ENCODE measurements at regions not wholly inside any gene's neighbourhood (a gene's known extent, or its start where the extent isn't known, plus 50 kb on each side); places are given as distances from the start of the nearest gene placed in this dataset.

DNA sequence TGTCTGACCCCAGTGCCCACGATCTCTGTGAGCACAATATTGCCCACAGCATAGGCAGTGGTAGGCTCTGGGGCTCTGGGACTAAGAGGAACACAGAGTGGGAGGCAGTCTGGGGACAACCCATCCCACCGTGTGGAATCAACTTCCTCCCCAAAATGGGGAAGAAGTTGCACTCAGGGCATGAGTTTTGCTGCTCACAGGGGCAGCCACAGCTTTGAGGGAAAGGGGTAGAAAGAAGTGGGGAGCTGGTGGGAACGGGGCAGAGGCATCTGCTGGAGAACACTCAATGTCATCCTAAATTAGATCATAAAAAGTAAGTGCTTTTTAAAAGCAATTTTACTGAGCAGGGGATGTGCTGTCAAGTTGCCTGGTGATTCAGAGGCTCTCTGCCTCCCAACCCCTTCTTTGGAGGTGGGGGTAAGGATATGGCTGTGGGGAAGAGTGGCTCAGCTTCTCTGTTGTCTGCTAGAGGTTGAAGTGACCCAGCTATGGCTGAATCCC lies 233.8 kb upstream of the NCAM1 start:
- no peak overlapping the region for H3K27ac ChIP-seq (ENCODE audit: low read depth, low read length)
- H3K4me2 ChIP-seq (ENCODE audit: low read length) = no peak overlapping the region
- H2BK12ac ChIP-seq (ENCODE audit: low read length) = no peak overlapping the region
- H2BK5ac ChIP-seq (ENCODE audit: low read depth, low read length, poor library complexity) = no peak overlapping the region
- H3K79me2 ChIP-seq (ENCODE audit: control insufficient read depth, insufficient read depth, low read length, poor library complexity) = no peaks in the 10 kb centered on the region
- H3K23ac ChIP-seq (ENCODE audit: low read length) = no peak overlapping the region
- H3K36me3 ChIP-seq (ENCODE audit: control insufficient read depth in 1 of 2, insufficient read depth in 2 of 2, low read length in 2 of 2) = no peaks in the 10 kb centered on the region
- H3K18ac ChIP-seq (ENCODE audit: low read length) = no peak overlapping the region
- H3K79me1 ChIP-seq (ENCODE audit: low read length) = no peaks in the 10 kb centered on the region
- no peak overlapping the region for H2AK5ac ChIP-seq (ENCODE audit: low read length)
- no peak overlapping the region for H4K91ac ChIP-seq (ENCODE audit: low read depth, low read length)
- H3K4me1 ChIP-seq (ENCODE audit: control insufficient read depth in 1 of 2, insufficient read depth in 2 of 2, low read length in 2 of 2) = no peaks in the 10 kb centered on the region
- H4K12ac ChIP-seq (ENCODE audit: low read depth, low read length) = no peak overlapping the region
- no peak overlapping the region for H3K14ac ChIP-seq (ENCODE audit: low read length)
- H2BK120ac ChIP-seq (ENCODE audit: insufficient read depth, low read length, poor library complexity) = no peak overlapping the region
- no peak overlapping the region for H3K9ac ChIP-seq (ENCODE audit: low read length)
- H3K4ac ChIP-seq (ENCODE audit: low read depth, low read length) = no peak overlapping the region
- DNase-seq = no peak
- H3K27me3 ChIP-seq (ENCODE audit: insufficient read depth, low read length) = no peaks in the 10 kb centered on the region
- no peak overlapping the region for H4K8ac ChIP-seq (ENCODE audit: low read depth, low read length)
- WGBS (ENCODE audit: extremely low coverage, insufficient coverage, insufficient read length) = no CpG with 5 or more reads among the region's 3 CpGs
- no peak overlapping the region for H3K4me3 ChIP-seq (ENCODE audit: low read depth, low read length)
- H3K9me3 ChIP-seq (ENCODE audit: insufficient read depth, low read depth, low read length) = no peaks in the 10 kb centered on the region
- no peak overlapping the region for H2AFZ ChIP-seq (ENCODE audit: insufficient read depth, low read length, poor library complexity)

GRCh38 chr11:112728288-112728687 lies 232.9 kb upstream of the NCAM1 start:
- no peak overlapping the region for H3K18ac ChIP-seq (ENCODE audit: low read length)
- H3K9me3 ChIP-seq (ENCODE audit: insufficient read depth, low read depth, low read length) = no peaks in the 10 kb centered on the region
- no peak overlapping the region for H3K4ac ChIP-seq (ENCODE audit: low read depth, low read length)
- no peak overlapping the region for H3K27ac ChIP-seq (ENCODE audit: low read depth, low read length)
- H3K4me1 ChIP-seq (ENCODE audit: control insufficient read depth in 1 of 2, insufficient read depth in 2 of 2, low read length in 2 of 2) = no peaks in the 10 kb centered on the region
- H3K36me3 ChIP-seq (ENCODE audit: control insufficient read depth in 1 of 2, insufficient read depth in 2 of 2, low read length in 2 of 2) = no peaks in the 10 kb centered on the region
- H3K79me1 ChIP-seq (ENCODE audit: low read length) = no peaks in the 10 kb centered on the region
- no peak overlapping the region for H3K9ac ChIP-seq (ENCODE audit: low read length)
- no peaks in the 10 kb centered on the region for H3K27me3 ChIP-seq (ENCODE audit: insufficient read depth, low read length)
- H3K23ac ChIP-seq (ENCODE audit: low read length) = peak overlapping the region; percentile 86
- H4K91ac ChIP-seq (ENCODE audit: low read depth, low read length) = no peak overlapping the region
- no peak for DNase-seq
- H2BK5ac ChIP-seq (ENCODE audit: low read depth, low read length, poor library complexity) = no peak overlapping the region
- H3K4me2 ChIP-seq (ENCODE audit: low read length) = no peak overlapping the region
- no peak overlapping the region for H3K4me3 ChIP-seq (ENCODE audit: low read depth, low read length)
- H4K12ac ChIP-seq (ENCODE audit: low read depth, low read length) = no peak overlapping the region
- no peak overlapping the region for H3K14ac ChIP-seq (ENCODE audit: low read length)
- H4K8ac ChIP-seq (ENCODE audit: low read depth, low read length) = no peak overlapping the region
- WGBS (ENCODE audit: extremely low coverage, insufficient coverage, insufficient read length) = no CpG with 5 or more reads among the region's 2 CpGs
- no peaks in the 10 kb centered on the region for H3K79me2 ChIP-seq (ENCODE audit: control insufficient read depth, insufficient read depth, low read length, poor library complexity)
- no peak overlapping the region for H2AFZ ChIP-seq (ENCODE audit: insufficient read depth, low read length, poor library complexity)
- no peak overlapping the region for H2BK120ac ChIP-seq (ENCODE audit: insufficient read depth, low read length, poor library complexity)
- no peak overlapping the region for H2AK5ac ChIP-seq (ENCODE audit: low read length)
- no peak overlapping the region for H2BK12ac ChIP-seq (ENCODE audit: low read length)

DNA sequence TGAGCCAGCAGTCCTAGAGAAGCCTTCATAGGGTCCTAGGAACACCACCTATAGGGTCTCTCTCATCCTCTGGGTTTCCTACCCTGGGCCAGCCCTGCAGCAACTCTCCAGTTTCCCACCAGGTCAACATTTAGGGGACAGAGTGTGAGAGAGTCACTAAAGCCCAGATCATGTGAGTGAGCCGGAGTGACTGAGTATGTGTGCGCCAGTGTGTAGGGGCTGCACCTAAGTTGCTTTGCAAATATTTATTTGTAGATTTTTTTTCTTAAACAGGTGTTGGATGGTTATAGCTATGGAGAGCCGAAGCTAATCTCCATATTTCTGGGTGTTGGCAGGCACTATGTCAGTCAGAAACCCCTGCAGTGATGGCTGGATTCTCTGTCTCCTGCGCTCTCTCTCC lies 232.5 kb upstream of the NCAM1 start:
- WGBS (ENCODE audit: extremely low coverage, insufficient coverage, insufficient read length) = no CpG with 5 or more reads among the region's 4 CpGs
- Histone ChIP-seq H4K8ac (ENCODE audit: low read depth, low read length) (no peak overlapping the region), H2AK5ac (ENCODE audit: low read length) (no peak overlapping the region), H2BK12ac (ENCODE audit: low read length) (no peak overlapping the region), H3K79me2 (ENCODE audit: control insufficient read depth, insufficient read depth, low read length, poor library complexity) (no peaks in the 10 kb centered on the region), H3K18ac (ENCODE audit: low read length) (no peak overlapping the region), H2AFZ (ENCODE audit: insufficient read depth, low read length, poor library complexity) (no peak overlapping the region), H3K4me2 (ENCODE audit: low read length) (no peak overlapping the region), H4K12ac (ENCODE audit: low read depth, low read length) (no peak overlapping the region), H3K4me1 (ENCODE audit: control insufficient read depth in 1 of 2, insufficient read depth in 2 of 2, low read length in 2 of 2) (no peaks in the 10 kb centered on the region), H2BK120ac (ENCODE audit: insufficient read depth, low read length, poor library complexity) (no peak overlapping the region), H2BK5ac (ENCODE audit: low read depth, low read length, poor library complexity) (no peak overlapping the region), H3K4ac (ENCODE audit: low read depth, low read length) (no peak overlapping the region), H3K14ac (ENCODE audit: low read length) (no peak overlapping the region), H4K91ac (ENCODE audit: low read depth, low read length) (no peak overlapping the region), H3K9ac (ENCODE audit: low read length) (no peak overlapping the region), H3K36me3 (ENCODE audit: control insufficient read depth in 1 of 2, insufficient read depth in 2 of 2, low read length in 2 of 2) (no peaks in the 10 kb centered on the region), H3K23ac (ENCODE audit: low read length) (no peak overlapping the region), H3K79me1 (ENCODE audit: low read length) (no peaks in the 10 kb centered on the region), H3K27me3 (ENCODE audit: insufficient read depth, low read length) (no peaks in the 10 kb centered on the region), H3K27ac (ENCODE audit: low read depth, low read length) (no peak overlapping the region), H3K4me3 (ENCODE audit: low read depth, low read length) (no peak overlapping the region), H3K9me3 (ENCODE audit: insufficient read depth, low read depth, low read length) (no peaks in the 10 kb centered on the region)
- no peak for DNase-seq

DNA sequence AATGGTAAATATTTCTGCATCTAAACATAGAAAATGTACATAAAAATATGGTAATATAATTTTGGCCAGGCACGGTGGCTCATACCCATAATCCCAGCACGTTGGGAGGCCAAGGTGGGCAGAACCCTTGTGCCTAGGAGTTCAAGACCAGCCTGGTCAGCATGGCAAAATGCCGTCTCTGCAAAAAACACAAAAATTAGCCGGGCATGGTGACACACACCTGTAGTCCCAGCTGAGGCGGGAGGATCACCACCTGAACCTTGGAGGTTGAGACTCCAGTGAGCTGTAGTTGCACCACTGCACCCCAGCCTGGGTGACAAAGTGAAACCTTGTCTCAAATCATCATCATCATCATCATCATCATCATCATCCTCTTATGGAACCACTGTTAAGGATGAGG lies 230.6 kb upstream of the NCAM1 start:
- WGBS (ENCODE audit: extremely low coverage, insufficient coverage, insufficient read length) = no CpG with 5 or more reads among the region's 5 CpGs
- H3K4me3 ChIP-seq (ENCODE audit: low read depth, low read length) = no peak overlapping the region
- no peak overlapping the region for H4K91ac ChIP-seq (ENCODE audit: low read depth, low read length)

More for the DNA sequence above, 230.6 kb upstream of the NCAM1 start:
- H3K79me1 ChIP-seq (ENCODE audit: low read length) = no peaks in the 10 kb centered on the region
- no peak overlapping the region for H4K12ac ChIP-seq (ENCODE audit: low read depth, low read length)
- H3K9me3 ChIP-seq (ENCODE audit: insufficient read depth, low read depth, low read length) = no peaks in the 10 kb centered on the region
- no peaks in the 10 kb centered on the region for H3K79me2 ChIP-seq (ENCODE audit: control insufficient read depth, insufficient read depth, low read length, poor library complexity)
- H3K27ac ChIP-seq (ENCODE audit: low read depth, low read length) = no peak overlapping the region
- H3K4ac ChIP-seq (ENCODE audit: low read depth, low read length) = no peak overlapping the region
- no peak overlapping the region for H2BK120ac ChIP-seq (ENCODE audit: insufficient read depth, low read length, poor library complexity)
- H3K4me1 ChIP-seq (ENCODE audit: control insufficient read depth in 1 of 2, insufficient read depth in 2 of 2, low read length in 2 of 2) = no peaks in the 10 kb centered on the region
- no peak overlapping the region for H3K4me2 ChIP-seq (ENCODE audit: low read length)
- no peak overlapping the region for H3K9ac ChIP-seq (ENCODE audit: low read length)
- H3K18ac ChIP-seq (ENCODE audit: low read length) = no peak overlapping the region
- no peak overlapping the region for H2BK5ac ChIP-seq (ENCODE audit: low read depth, low read length, poor library complexity)
- H3K36me3 ChIP-seq (ENCODE audit: control insufficient read depth in 1 of 2, insufficient read depth in 2 of 2, low read length in 2 of 2) = no peaks in the 10 kb centered on the region
- H4K8ac ChIP-seq (ENCODE audit: low read depth, low read length) = no peak overlapping the region
- no peak overlapping the region for H2AFZ ChIP-seq (ENCODE audit: insufficient read depth, low read length, poor library complexity)
- no peak overlapping the region for H2BK12ac ChIP-seq (ENCODE audit: low read length)
- H3K14ac ChIP-seq (ENCODE audit: low read length) = no peak overlapping the region
- no peak for DNase-seq
- no peaks in the 10 kb centered on the region for H3K27me3 ChIP-seq (ENCODE audit: insufficient read depth, low read length)
- H2AK5ac ChIP-seq (ENCODE audit: low read length) = no peak overlapping the region
- no peak overlapping the region for H3K23ac ChIP-seq (ENCODE audit: low read length)

All from trophoblast cell (in vitro differentiated cells and primary cell).